K562 (cell line): ENCODE measurements at regions not wholly inside any gene's neighbourhood (a gene's known extent, or its start where the extent isn't known, plus 50 kb on each side); places are given as distances from the start of the nearest gene placed in this dataset.
A peak's percentile ranks its signal among the peaks of the same experiment; 100 is the strongest.

Experiments used
- CBX5 ChIP-seq: IDR thresholded peaks from 2 replicates; pipeline ENCODE4 v1.6.1; 2014; ENCODE audit warnings: low read depth, borderline replicate concordance
- DACH1 ChIP-seq: fragments of 450-650 bp; IDR thresholded peaks from 2 replicates; pipeline ENCODE4 v1.6.1; 2018; ENCODE audit not compliant: partially characterized antibody
- EHMT2 ChIP-seq: fragments of 450-650 bp; IDR thresholded peaks from 2 replicates; pipeline ENCODE4 v1.6.1; 2018; ENCODE audit warnings: antibody characterized with exemption
- ETS2 ChIP-seq: IDR thresholded peaks from 2 replicates; pipeline ENCODE4 v1.6.1; 2016; ENCODE audit warnings: borderline replicate concordance, missing genetic modification characterization, mild to moderate bottlenecking, moderate library complexity, missing compliant biosample characterization; ENCODE audit not compliant: poor library complexity, severe bottlenecking
- HDAC8 ChIP-seq: fragments of 450-650 bp; IDR thresholded peaks from 2 replicates; pipeline ENCODE4 v1.6.1; 2016; ENCODE audit warnings: mild to moderate bottlenecking, missing genetic modification characterization, moderate library complexity, missing compliant biosample characterization
- KLF6 ChIP-seq: fragments of 250-450 bp; sonication (Bioruptor Pico); IDR thresholded peaks from 2 replicates; pipeline ENCODE4 v1.4.0; 2020; ENCODE audit warnings: mild to moderate bottlenecking, moderate library complexity, borderline replicate concordance
- POLR2H ChIP-seq: IDR thresholded peaks from 2 replicates; pipeline ENCODE4 v1.6.1; 2016; ENCODE audit warnings: missing genetic modification characterization, low read depth, mild to moderate bottlenecking, control low read depth, missing compliant biosample characterization, moderate library complexity
- SMARCB1 ChIP-seq: IDR thresholded peaks from 2 replicates; pipeline ENCODE4 v1.6.1; 2011; ENCODE audit warnings: improper control_type of control experiment, low read depth; ENCODE audit not compliant: insufficient read length
- SREBF1 ChIP-seq: fragments of 150-350 bp; IDR thresholded peaks from 2 replicates; pipeline ENCODE4 v1.6.1; 2014; ENCODE audit warnings: antibody characterized with exemption, low read depth, low read length, borderline replicate concordance
- ZNF583 ChIP-seq: fragments of 250-450 bp; sonication (Bioruptor Pico); IDR thresholded peaks from 2 replicates; pipeline ENCODE4 v1.4.0; 2020
- TF ChIP-seq, protein P1 (sequence below): sonication (generic); formaldehyde crosslinking; IDR thresholded peaks from 2 replicates; pipeline ENCODE4 v1.5.0; 2020; ENCODE audit warnings: missing genetic modification reagents
- TF ChIP-seq, protein P2 (sequence below): fragments of 250-450 bp; sonication (Bioruptor Pico); IDR thresholded peaks from 2 replicates; pipeline ENCODE4 v1.4.0; 2020; ENCODE audit warnings: mild to moderate bottlenecking, moderate library complexity
- TF ChIP-seq, protein P3 (sequence below): fragments of 450-650 bp; IDR thresholded peaks from 2 replicates; pipeline ENCODE4 v1.6.1; 2016
- TF ChIP-seq, protein P4 (sequence below): sonication (generic); formaldehyde crosslinking; IDR thresholded peaks from 2 replicates; pipeline ENCODE4 v1.8.1; 2023; ENCODE audit warnings: mild to moderate bottlenecking, missing genetic modification reagents, moderate library complexity
- TF ChIP-seq, protein P5 (sequence below), 2 experiments: fragments of 250-450 bp in 1 of 2; fragments of 450-650 bp in 1 of 2; sonication (Bioruptor Pico) in 1 of 2; IDR thresholded peaks; 2 replicates each; pipeline versions ENCODE4 v1.6.1 to v1.8.0; 2016 to 2021; ENCODE audit warnings: mild to moderate bottlenecking in 2 of 2, moderate library complexity in 2 of 2, missing compliant biosample characterization in 1 of 2, missing genetic modification characterization in 1 of 2
- TF ChIP-seq, protein P6 (sequence below): sonication (generic); formaldehyde crosslinking; IDR thresholded peaks from 2 replicates; pipeline ENCODE4 v1.8.1; 2023; ENCODE audit warnings: mild to moderate bottlenecking, missing genetic modification reagents

DNA sequence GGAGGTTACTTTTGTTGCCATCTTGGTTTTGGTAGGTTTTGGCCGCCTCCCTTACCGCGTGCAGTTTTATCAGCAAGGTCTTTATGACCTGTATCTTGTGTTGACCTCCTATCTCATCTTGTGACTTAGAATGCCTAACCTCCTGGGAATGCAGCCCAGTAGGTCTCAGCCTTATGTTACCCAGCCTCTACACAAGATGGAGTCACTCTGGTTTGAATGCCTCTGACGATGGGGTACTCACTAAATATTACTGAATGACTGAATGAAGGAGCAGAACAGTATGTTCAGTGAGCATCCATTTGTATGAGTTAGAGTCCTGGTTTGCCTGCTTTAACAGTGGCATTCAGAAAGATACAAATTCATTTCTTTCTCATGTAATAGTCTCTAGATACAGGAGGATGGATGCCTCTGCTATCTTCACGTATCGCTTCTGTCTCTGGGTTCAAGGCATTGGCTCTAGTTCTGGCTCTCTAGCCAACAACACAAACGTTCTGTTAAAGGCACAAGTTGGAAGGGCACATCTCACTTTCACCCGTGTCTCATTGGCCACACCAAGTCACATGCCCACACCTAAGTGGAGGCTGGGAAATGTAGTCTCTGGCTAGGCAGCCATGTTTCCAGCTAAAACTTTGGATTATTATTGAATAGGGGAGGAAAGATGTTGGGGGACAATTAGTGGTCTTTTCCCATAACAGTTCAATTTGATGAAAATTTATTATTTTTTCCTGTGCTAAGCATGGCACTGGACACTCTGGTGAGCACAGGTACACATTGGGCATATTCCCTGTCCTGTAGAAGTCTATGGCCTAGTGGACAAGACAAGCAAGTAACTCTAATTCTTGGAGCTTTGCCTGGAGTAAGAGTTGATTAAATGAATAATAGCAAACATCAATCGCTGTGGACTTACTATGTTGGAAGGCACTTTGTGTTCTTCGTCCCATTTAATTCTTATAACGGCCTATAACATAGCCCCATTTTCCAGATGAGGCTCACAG lies 75.2 kb upstream of the RPH3A start (continued):
- TF ChIP-seq, protein P1, sequence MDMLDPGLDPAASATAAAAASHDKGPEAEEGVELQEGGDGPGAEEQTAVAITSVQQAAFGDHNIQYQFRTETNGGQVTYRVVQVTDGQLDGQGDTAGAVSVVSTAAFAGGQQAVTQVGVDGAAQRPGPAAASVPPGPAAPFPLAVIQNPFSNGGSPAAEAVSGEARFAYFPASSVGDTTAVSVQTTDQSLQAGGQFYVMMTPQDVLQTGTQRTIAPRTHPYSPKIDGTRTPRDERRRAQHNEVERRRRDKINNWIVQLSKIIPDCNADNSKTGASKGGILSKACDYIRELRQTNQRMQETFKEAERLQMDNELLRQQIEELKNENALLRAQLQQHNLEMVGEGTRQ (CRISPR knock-in tag): peak; percentile 98
- TF ChIP-seq, protein P2, sequence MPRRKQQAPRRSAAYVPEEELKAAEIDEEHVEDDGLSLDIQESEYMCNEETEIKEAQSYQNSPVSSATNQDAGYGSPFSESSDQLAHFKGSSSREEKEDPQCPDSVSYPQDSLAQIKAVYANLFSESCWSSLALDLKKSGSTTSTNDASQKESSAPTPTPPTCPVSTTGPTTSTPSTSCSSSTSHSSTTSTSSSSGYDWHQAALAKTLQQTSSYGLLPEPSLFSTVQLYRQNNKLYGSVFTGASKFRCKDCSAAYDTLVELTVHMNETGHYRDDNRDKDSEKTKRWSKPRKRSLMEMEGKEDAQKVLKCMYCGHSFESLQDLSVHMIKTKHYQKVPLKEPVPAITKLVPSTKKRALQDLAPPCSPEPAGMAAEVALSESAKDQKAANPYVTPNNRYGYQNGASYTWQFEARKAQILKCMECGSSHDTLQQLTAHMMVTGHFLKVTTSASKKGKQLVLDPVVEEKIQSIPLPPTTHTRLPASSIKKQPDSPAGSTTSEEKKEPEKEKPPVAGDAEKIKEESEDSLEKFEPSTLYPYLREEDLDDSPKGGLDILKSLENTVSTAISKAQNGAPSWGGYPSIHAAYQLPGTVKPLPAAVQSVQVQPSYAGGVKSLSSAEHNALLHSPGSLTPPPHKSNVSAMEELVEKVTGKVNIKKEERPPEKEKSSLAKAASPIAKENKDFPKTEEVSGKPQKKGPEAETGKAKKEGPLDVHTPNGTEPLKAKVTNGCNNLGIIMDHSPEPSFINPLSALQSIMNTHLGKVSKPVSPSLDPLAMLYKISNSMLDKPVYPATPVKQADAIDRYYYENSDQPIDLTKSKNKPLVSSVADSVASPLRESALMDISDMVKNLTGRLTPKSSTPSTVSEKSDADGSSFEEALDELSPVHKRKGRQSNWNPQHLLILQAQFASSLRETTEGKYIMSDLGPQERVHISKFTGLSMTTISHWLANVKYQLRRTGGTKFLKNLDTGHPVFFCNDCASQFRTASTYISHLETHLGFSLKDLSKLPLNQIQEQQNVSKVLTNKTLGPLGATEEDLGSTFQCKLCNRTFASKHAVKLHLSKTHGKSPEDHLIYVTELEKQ (CRISPR knock-in tag): no peak
- TF ChIP-seq, protein P3, sequence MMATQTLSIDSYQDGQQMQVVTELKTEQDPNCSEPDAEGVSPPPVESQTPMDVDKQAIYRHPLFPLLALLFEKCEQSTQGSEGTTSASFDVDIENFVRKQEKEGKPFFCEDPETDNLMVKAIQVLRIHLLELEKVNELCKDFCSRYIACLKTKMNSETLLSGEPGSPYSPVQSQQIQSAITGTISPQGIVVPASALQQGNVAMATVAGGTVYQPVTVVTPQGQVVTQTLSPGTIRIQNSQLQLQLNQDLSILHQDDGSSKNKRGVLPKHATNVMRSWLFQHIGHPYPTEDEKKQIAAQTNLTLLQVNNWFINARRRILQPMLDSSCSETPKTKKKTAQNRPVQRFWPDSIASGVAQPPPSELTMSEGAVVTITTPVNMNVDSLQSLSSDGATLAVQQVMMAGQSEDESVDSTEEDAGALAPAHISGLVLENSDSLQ: no peak
- TF ChIP-seq HDAC8 (tag) (peak; percentile 86), DACH1 (no peak), SMARCB1 (no peak), SREBF1 (no peak), CBX5 (no peak), ZNF583 (CRISPR knock-in tag) (peak; percentile 92; the same call in 1 of the 2 replicates), KLF6 (CRISPR knock-in tag) (peak; percentile 84; the same call in 1 of the 2 replicates), EHMT2 (0 out of 2 replicates have a peak, but pooled peaks have one; percentile 8), POLR2H (no peak), ETS2 (tag) (no peak)
- TF ChIP-seq, protein P4, sequence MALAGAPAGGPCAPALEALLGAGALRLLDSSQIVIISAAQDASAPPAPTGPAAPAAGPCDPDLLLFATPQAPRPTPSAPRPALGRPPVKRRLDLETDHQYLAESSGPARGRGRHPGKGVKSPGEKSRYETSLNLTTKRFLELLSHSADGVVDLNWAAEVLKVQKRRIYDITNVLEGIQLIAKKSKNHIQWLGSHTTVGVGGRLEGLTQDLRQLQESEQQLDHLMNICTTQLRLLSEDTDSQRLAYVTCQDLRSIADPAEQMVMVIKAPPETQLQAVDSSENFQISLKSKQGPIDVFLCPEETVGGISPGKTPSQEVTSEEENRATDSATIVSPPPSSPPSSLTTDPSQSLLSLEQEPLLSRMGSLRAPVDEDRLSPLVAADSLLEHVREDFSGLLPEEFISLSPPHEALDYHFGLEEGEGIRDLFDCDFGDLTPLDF (CRISPR knock-in tag): no peak
- TF ChIP-seq, protein P5, sequence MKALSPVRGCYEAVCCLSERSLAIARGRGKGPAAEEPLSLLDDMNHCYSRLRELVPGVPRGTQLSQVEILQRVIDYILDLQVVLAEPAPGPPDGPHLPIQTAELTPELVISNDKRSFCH (CRISPR knock-in tag; IDR thresholded peaks at IDR 0.05): no peak
- TF ChIP-seq, protein P5 (tag; IDR thresholded peaks at IDR 0.05): no peak
- TF ChIP-seq, protein P6, sequence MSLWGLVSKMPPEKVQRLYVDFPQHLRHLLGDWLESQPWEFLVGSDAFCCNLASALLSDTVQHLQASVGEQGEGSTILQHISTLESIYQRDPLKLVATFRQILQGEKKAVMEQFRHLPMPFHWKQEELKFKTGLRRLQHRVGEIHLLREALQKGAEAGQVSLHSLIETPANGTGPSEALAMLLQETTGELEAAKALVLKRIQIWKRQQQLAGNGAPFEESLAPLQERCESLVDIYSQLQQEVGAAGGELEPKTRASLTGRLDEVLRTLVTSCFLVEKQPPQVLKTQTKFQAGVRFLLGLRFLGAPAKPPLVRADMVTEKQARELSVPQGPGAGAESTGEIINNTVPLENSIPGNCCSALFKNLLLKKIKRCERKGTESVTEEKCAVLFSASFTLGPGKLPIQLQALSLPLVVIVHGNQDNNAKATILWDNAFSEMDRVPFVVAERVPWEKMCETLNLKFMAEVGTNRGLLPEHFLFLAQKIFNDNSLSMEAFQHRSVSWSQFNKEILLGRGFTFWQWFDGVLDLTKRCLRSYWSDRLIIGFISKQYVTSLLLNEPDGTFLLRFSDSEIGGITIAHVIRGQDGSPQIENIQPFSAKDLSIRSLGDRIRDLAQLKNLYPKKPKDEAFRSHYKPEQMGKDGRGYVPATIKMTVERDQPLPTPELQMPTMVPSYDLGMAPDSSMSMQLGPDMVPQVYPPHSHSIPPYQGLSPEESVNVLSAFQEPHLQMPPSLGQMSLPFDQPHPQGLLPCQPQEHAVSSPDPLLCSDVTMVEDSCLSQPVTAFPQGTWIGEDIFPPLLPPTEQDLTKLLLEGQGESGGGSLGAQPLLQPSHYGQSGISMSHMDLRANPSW: no peak
